ENCODE measurements at regions not wholly inside any gene's neighbourhood (a gene's known extent, or its start where the extent isn't known, plus 50 kb on each side); places are given as distances from the start of the nearest gene placed in this dataset.

- no peak for DNase-seq (ENCODE audit: low spot score)
- no peak for ATAC-seq (ENCODE audit: low FRiP score)
- TF ChIP-seq CTCF (IDR thresholded peaks at IDR 0.05): no peak
Observed at GRCh38 chr21:17915976-17916375, 96.8 kb upstream of the C21orf91 start.

- ATAC-seq (ENCODE audit: low FRiP score): peak; percentile 37
- no peak for DNase-seq (ENCODE audit: low spot score)
- TF ChIP-seq CTCF (IDR thresholded peaks at IDR 0.05): no peak
Observed at GRCh38 chr21:17911628-17912027, 92.5 kb upstream of the C21orf91 start.

GRCh38 chr21:17903929-17904639 lies 84.9 kb upstream of the C21orf91 start:
- peak; percentile 76 for ATAC-seq (ENCODE audit: low FRiP score)
- DNase-seq (ENCODE audit: low spot score): no peak
- no peak for TF ChIP-seq CTCF (IDR thresholded peaks at IDR 0.05)

- no peak for ATAC-seq (ENCODE audit: low FRiP score)
- DNase-seq (ENCODE audit: low spot score): no peak
- TF ChIP-seq CTCF (IDR thresholded peaks at IDR 0.05): no peak
Observed at GRCh38 chr21:17903029-17903806, 84.1 kb upstream of the C21orf91 start.

GRCh38 chr21:17901458-17902079 lies 82.4 kb upstream of the C21orf91 start:
- DNase-seq (ENCODE audit: low spot score) (no peak), ATAC-seq (ENCODE audit: low FRiP score) (no peak)
- no peak for TF ChIP-seq CTCF (IDR thresholded peaks at IDR 0.05)

GRCh38 chr21:17900990-17901385 lies 81.8 kb upstream of the C21orf91 start:
- DNase-seq (ENCODE audit: low spot score): no peak
- no peak for ATAC-seq (ENCODE audit: low FRiP score)
- TF ChIP-seq CTCF (IDR thresholded peaks at IDR 0.05): no peak
